GM12891 (cell line): ENCODE measurements at regions not wholly inside any gene's neighbourhood (a gene's known extent, or its start where the extent isn't known, plus 50 kb on each side); places are given as distances from the start of the nearest gene placed in this dataset.

Experiments used
- DNase-seq: peaks from one replicate; pipeline ENCODE4 v3.0.0; 2011; ENCODE audit warnings: low spot score; ENCODE audit not compliant: insufficient read length
- FAIRE-seq: peaks from 2 replicates; lab custom pipeline; 2011; peaks lifted over from hg19 to GRCh38; lab: Jason Lieb, UNC
- PAX5 ChIP-seq: IDR thresholded peaks from 2 replicates; pipeline ENCODE4 v1.6.1; 2011; ENCODE audit warnings: low read length, moderate library complexity, mild to moderate bottlenecking; ENCODE audit not compliant: insufficient read depth, severe bottlenecking
- POLR2A ChIP-seq: IDR thresholded peaks from 2 replicates; pipeline ENCODE4 v1.6.1; 2011; ENCODE audit warnings: low read depth, low read length, control low read depth
- POLR2AphosphoS5 ChIP-seq: IDR thresholded peaks from 2 replicates; pipeline ENCODE4 v1.6.1; 2011; ENCODE audit warnings: low read depth, low read length, control low read depth
- POU2F2 ChIP-seq: IDR thresholded peaks from 2 replicates; pipeline ENCODE4 v1.6.1; 2011; ENCODE audit warnings: low read depth, mild to moderate bottlenecking, control low read depth, low read length, moderate library complexity
- SPI1 ChIP-seq: IDR thresholded peaks from 2 replicates; pipeline ENCODE4 v1.6.1; 2011; ENCODE audit warnings: low read depth, low read length, control low read depth
- TAF1 ChIP-seq: IDR thresholded peaks from 2 replicates; pipeline ENCODE4 v1.6.1; 2011; ENCODE audit warnings: low read depth, low read length, control low read depth

- no peak for DNase-seq
- no peak for FAIRE-seq
- TF ChIP-seq PAX5, result no peak
- TF ChIP-seq POLR2AphosphoS5, result no peak
- no peak for TF ChIP-seq TAF1
- TF ChIP-seq POLR2A, result no peak
- TF ChIP-seq SPI1, result no peak
- no peak for TF ChIP-seq POU2F2
Observed at GRCh38 chr3:139288266-139288821, 55.5 kb upstream of the MRPS22 start.

- FAIRE-seq, result no peak
- TF ChIP-seq POLR2A (no peak), POLR2AphosphoS5 (no peak), POU2F2 (no peak), PAX5 (no peak)
- no peak for DNase-seq
Observed at GRCh38 chr3:139289860-139290524, 53.8 kb upstream of the MRPS22 start.

GRCh38 chr3:139291276-139292051 lies 52.4 kb upstream of the MRPS22 start:
- DNase-seq (no peak), FAIRE-seq (no peak)

GRCh38 chr3:139292192-139292591 lies 51.6 kb upstream of the MRPS22 start:
- TF ChIP-seq POLR2A, result no peak
- TF ChIP-seq POU2F2, result no peak
- TF ChIP-seq PAX5, result no peak
- TF ChIP-seq TAF1, result no peak
- TF ChIP-seq POLR2AphosphoS5, result no peak
- TF ChIP-seq SPI1, result no peak
- FAIRE-seq, result no peak
- DNase-seq, result no peak

More at GRCh38 chr3:139291276-139292051, 52.4 kb upstream of the MRPS22 start:
- TF ChIP-seq SPI1 (no peak), POLR2AphosphoS5 (no peak), POU2F2 (no peak), PAX5 (no peak)

GRCh38 chr3:139292711-139293664 lies 50.8 kb upstream of the MRPS22 start:
- FAIRE-seq (no peak), DNase-seq (no peak)

GRCh38 chr3:139293665-139294023 lies 50.2 kb upstream of the MRPS22 start:
- no peak for DNase-seq
- TF ChIP-seq TAF1, result no peak
- TF ChIP-seq SPI1, result no peak
- TF ChIP-seq POLR2AphosphoS5, result no peak
- no peak for TF ChIP-seq PAX5
- no peak for TF ChIP-seq POLR2A
- TF ChIP-seq POU2F2, result no peak
- no peak for FAIRE-seq

More at GRCh38 chr3:139292711-139293664, 50.8 kb upstream of the MRPS22 start:
- no peak for TF ChIP-seq POLR2A
- no peak for TF ChIP-seq SPI1
- no peak for TF ChIP-seq POU2F2
- no peak for TF ChIP-seq TAF1
- no peak for TF ChIP-seq PAX5
- TF ChIP-seq POLR2AphosphoS5, result no peak
